Liver (tissue), 3 donors: ENCODE measurements at regions not wholly inside any gene's neighbourhood (a gene's known extent, or its start where the extent isn't known, plus 50 kb on each side); places are given as distances from the start of the nearest gene placed in this dataset.

Experiments used
- ATF3 ChIP-seq: IDR thresholded peaks from 2 replicates; pipeline ENCODE4 v1.6.1; 2016; ENCODE audit warnings: antibody characterized with exemption
- CTCF ChIP-seq: fragments of 150-350 bp; IDR thresholded peaks from 2 replicates; pipeline ENCODE4 v1.5.1; 2017; ENCODE audit warnings: improper control_type of control experiment, low read depth, low read length; ENCODE audit not compliant: missing input control
- JUND ChIP-seq, 2 donors: IDR thresholded peaks; 2 replicates each; pipeline ENCODE4 v1.6.1; 2016; ENCODE audit warnings: antibody characterized with exemption in 2 of 2
- MAX ChIP-seq: IDR thresholded peaks from 2 replicates; pipeline ENCODE4 v1.6.1; 2016; ENCODE audit warnings: antibody characterized with exemption
- RAD21 ChIP-seq, 2 donors: IDR thresholded peaks; 2 replicates each; pipeline ENCODE4 v1.6.1; 2016; ENCODE audit warnings: antibody characterized with exemption in 2 of 2, mild to moderate bottlenecking in 2 of 2
- RXRA ChIP-seq, 2 donors: IDR thresholded peaks; 2 replicates each; pipeline ENCODE4 v1.6.1; 2017 to 2018; ENCODE audit warnings: antibody characterized with exemption in 2 of 2, mild to moderate bottlenecking in 1 of 2
- TAF1 ChIP-seq: conservative IDR thresholded peaks from 2 replicates; pipeline ENCODE4 v1.6.1; 2016; ENCODE audit warnings: antibody characterized with exemption, mild to moderate bottlenecking
- YY1 ChIP-seq: IDR thresholded peaks from 2 replicates; pipeline ENCODE4 v1.6.1; 2016; ENCODE audit warnings: antibody characterized with exemption, mild to moderate bottlenecking
- donor health status: healthy.
- donor health status: healthy.

GRCh38 chr5:153352685-153353219, 137.7 kb upstream of the GRIA1 start:
- no peak for TF ChIP-seq MAX
- TF ChIP-seq CTCF: no peak
- no peak for TF ChIP-seq ATF3
- no peak for TF ChIP-seq RAD21 (IDR thresholded peaks at IDR 0.05)
- TF ChIP-seq TAF1: no peak
- no peak for TF ChIP-seq YY1
- no peak for TF ChIP-seq JUND (IDR thresholded peaks at IDR 0.05)
- no peak for TF ChIP-seq RXRA (IDR thresholded peaks at IDR 0.05)
